Esophagus muscularis mucosa (tissue), 4 donors: ENCODE measurements at regions not wholly inside any gene's neighbourhood (a gene's known extent, or its start where the extent isn't known, plus 50 kb on each side); places are given as distances from the start of the nearest gene placed in this dataset.

Experiments
- DNase-seq: peaks from one replicate; pipeline ENCODE4 v3.0.0-alpha.2; 2017; ENCODE audit errors: extremely low spot score
- H3K27ac ChIP-seq, 4 donors: fragments of 200-600 bp; sonication (generic); replicated peaks in 1 of 4; 1 replicate in 3 of 4; 2 replicates in 1 of 4; pipeline ENCODE4 v1.5.1; 2016 to 2019; ENCODE audit warnings: mild to moderate bottlenecking in 1 of 4
- H3K27me3 ChIP-seq, 4 donors: fragments of 200-600 bp; sonication (generic); one replicate each; pipeline versions ENCODE4 v1.5.1 to v1.6.0; 2016 to 2019
- H3K36me3 ChIP-seq, 4 donors: fragments of 200-600 bp; sonication (generic); one replicate each; pipeline ENCODE4 v1.5.1; 2016 to 2019
- H3K4me1 ChIP-seq, 4 donors: fragments of 200-600 bp; sonication (generic); one replicate each; pipeline ENCODE4 v1.5.1; 2016 to 2019
- H3K4me3 ChIP-seq, 4 donors: fragments of 200-600 bp; sonication (generic); 1 replicate in 2 of 4; 2 replicates in 2 of 4; pipeline ENCODE4 v1.5.1; 2016 to 2019; ENCODE audit warnings: mild to moderate bottlenecking in 4 of 4, moderate library complexity in 1 of 4
- H3K9me3 ChIP-seq, 4 donors: fragments of 200-600 bp; sonication (generic); 1 replicate in 3 of 4; 2 replicates in 1 of 4; pipeline ENCODE4 v1.5.1; 2016 to 2019
- EP300 ChIP-seq: sonication (generic); formaldehyde crosslinking; IDR thresholded peaks from one replicate; pipeline ENCODE4 v1.6.1; 2017; ENCODE audit warnings: antibody characterized with exemption
- POLR2A ChIP-seq: fragments of 450-650 bp; IDR thresholded peaks from one replicate; pipeline ENCODE4 v1.6.1; 2017; ENCODE audit warnings: antibody characterized with exemption, moderate library complexity, mild to moderate bottlenecking, low read depth
- POLR2AphosphoS5 ChIP-seq, 2 donors: sonication (generic); formaldehyde crosslinking; IDR thresholded peaks; one replicate each; pipeline ENCODE4 v1.6.1; 2017; ENCODE audit warnings: antibody characterized with exemption in 2 of 2
- WGBS: methylation state at CpG from one replicate; pipeline ENCODE4 v1.1.5; 2018; 5-methylcytosine and 5-hydroxymethylcytosine counted together
- intact Hi-C: fragments of 100-400 bp; cut with DNase I; formaldehyde crosslinking; loops from one replicate; pipeline ENCODE4 v1.15.1; 2023
- TF ChIP-seq, protein P1 (sequence below), 3 experiments: fragments of 200-600 bp in 2 of 3; fragments of 450-650 bp in 1 of 3; sonication (generic) in 2 of 3; IDR thresholded peaks; one replicate each; pipeline ENCODE4 v1.5.1; 2017 to 2019; ENCODE audit warnings: antibody characterized with exemption in 3 of 3, mild to moderate bottlenecking in 2 of 3, moderate library complexity in 1 of 3

DNA sequence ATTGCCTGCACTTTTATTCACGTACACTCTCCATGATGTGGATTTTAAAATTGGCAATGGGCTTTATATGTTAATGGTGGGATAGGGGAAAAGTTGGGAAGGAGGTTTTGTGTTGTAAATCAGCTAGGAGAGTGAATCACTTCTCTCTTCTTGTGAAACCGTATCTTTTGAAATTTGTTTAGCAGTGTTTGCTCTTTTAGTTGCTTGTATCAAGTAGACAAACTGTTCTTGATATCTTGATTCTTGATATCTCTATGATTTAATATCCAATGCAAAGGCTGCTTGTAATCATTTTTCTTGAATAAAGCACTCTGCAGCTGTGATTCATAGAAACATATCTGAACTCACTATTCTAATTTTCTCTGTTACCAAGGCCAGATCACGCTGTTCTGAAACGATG, 615.1 kb downstream of the CCER1 start:
- Histone ChIP-seq H3K9me3 (no peaks in the 10 kb centered on the region), H3K27ac (no peak overlapping the region), H3K4me1 (no peaks in the 10 kb centered on the region), H3K27me3 (no peaks in the 10 kb centered on the region), H3K36me3 (no peaks in the 10 kb centered on the region), H3K4me3 (no peak overlapping the region)
- WGBS: 80% methylated on average over 4 of the region's 4 CpGs
- intact Hi-C loops: no loop called here
- no peak for DNase-seq
- TF ChIP-seq, protein P1, sequence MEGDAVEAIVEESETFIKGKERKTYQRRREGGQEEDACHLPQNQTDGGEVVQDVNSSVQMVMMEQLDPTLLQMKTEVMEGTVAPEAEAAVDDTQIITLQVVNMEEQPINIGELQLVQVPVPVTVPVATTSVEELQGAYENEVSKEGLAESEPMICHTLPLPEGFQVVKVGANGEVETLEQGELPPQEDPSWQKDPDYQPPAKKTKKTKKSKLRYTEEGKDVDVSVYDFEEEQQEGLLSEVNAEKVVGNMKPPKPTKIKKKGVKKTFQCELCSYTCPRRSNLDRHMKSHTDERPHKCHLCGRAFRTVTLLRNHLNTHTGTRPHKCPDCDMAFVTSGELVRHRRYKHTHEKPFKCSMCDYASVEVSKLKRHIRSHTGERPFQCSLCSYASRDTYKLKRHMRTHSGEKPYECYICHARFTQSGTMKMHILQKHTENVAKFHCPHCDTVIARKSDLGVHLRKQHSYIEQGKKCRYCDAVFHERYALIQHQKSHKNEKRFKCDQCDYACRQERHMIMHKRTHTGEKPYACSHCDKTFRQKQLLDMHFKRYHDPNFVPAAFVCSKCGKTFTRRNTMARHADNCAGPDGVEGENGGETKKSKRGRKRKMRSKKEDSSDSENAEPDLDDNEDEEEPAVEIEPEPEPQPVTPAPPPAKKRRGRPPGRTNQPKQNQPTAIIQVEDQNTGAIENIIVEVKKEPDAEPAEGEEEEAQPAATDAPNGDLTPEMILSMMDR (IDR thresholded peaks at IDR 0.05): no peak
- no peak for TF ChIP-seq EP300
- TF ChIP-seq POLR2A: no peak
- no peak for TF ChIP-seq POLR2AphosphoS5 (IDR thresholded peaks at IDR 0.05)

DNA sequence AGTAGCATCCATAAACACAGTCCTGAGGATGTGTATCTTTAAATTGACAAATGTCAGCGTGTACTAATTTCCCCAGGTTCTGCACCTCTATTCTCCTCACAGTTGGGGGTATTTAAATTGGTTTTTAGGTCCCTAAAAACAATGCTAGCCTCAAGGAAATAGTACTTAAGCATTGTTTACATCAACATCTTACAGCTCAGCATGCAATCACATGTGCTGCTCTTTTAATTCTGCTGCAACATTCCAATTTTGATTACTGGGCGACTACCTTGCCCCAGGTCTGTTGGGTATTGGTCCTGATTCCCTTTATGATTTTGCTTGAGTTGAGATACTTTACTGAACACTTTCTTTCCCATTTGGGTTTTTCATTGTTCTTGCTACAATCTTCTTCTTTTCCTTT, 616.6 kb downstream of the CCER1 start:
- H3K27me3 ChIP-seq: no peaks in the 10 kb centered on the region
- 79% methylated on average over 2 of the region's 2 CpGs for WGBS
- no peak overlapping the region for H3K4me3 ChIP-seq
- no peak for DNase-seq
- no peaks in the 10 kb centered on the region for H3K36me3 ChIP-seq
- H3K9me3 ChIP-seq: no peaks in the 10 kb centered on the region
- TF ChIP-seq, protein P1 (IDR thresholded peaks at IDR 0.05): no peak
- TF ChIP-seq POLR2AphosphoS5 (IDR thresholded peaks at IDR 0.05): no peak
- TF ChIP-seq EP300: no peak
- TF ChIP-seq POLR2A: no peak
- H3K4me1 ChIP-seq: no peaks in the 10 kb centered on the region
- H3K27ac ChIP-seq: no peak overlapping the region
- intact Hi-C loops: no loop called here

DNA sequence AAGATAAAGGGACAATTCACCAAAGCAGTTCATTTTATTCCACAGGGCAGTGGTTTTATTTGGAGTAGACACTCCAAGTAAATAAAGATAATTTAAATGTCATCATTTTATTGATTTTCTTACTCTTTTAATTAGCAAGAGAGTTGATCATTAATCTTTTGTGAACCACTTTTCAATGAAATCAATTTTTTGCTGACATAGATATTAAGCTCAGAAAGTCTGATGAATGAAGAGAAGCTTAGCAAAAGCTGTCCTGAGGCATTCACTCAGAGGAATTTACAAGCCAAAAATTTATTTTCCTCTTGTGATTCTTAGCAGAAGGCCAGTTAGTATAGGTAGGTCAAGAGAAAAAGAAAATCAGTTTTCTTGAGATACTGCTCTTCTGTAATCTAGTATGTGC, 618.0 kb downstream of the CCER1 start:
- no peaks in the 10 kb centered on the region for H3K4me1 ChIP-seq
- DNase-seq: no peak
- no peaks in the 10 kb centered on the region for H3K9me3 ChIP-seq
- no peaks in the 10 kb centered on the region for H3K36me3 ChIP-seq
- intact Hi-C loops: no loop called here
- TF ChIP-seq POLR2AphosphoS5 (IDR thresholded peaks at IDR 0.05): no peak
- no peak for TF ChIP-seq POLR2A
- no peak for TF ChIP-seq EP300
- TF ChIP-seq, protein P1 (IDR thresholded peaks at IDR 0.05): no peak
- H3K4me3 ChIP-seq: no peak overlapping the region
- no peaks in the 10 kb centered on the region for H3K27me3 ChIP-seq
- H3K27ac ChIP-seq: no peak overlapping the region

DNA sequence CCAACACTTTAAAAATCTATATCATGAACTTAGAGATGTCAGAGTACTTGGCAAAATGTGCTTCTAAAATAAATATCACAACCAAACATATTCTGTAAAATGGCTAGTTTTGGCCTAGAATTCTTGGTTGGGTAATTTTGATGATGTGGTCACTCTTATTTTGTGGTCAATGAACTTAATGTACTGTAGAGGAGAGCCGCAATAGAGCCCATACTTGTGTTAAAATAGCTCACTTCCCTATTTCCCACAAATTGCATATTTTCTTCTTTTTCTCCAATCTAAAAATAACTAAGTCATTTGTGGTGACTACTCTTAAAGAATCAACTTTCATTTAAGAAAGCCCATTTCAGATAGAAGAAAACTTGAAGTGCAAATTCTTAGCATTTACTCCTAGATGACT, 619.4 kb downstream of the CCER1 start:
- 85% methylated on average over 1 of the region's 1 CpG for WGBS
- DNase-seq: no peak
- H3K27ac ChIP-seq: no peak overlapping the region
- intact Hi-C loops: no loop called here
- TF ChIP-seq POLR2A: no peak
- TF ChIP-seq EP300: no peak
- TF ChIP-seq, protein P1 (IDR thresholded peaks at IDR 0.05): no peak
- no peak for TF ChIP-seq POLR2AphosphoS5 (IDR thresholded peaks at IDR 0.05)
- no peak overlapping the region for H3K4me3 ChIP-seq
- no peaks in the 10 kb centered on the region for H3K4me1 ChIP-seq
- no peaks in the 10 kb centered on the region for H3K27me3 ChIP-seq
- no peaks in the 10 kb centered on the region for H3K9me3 ChIP-seq
- H3K36me3 ChIP-seq: no peaks in the 10 kb centered on the region

DNA sequence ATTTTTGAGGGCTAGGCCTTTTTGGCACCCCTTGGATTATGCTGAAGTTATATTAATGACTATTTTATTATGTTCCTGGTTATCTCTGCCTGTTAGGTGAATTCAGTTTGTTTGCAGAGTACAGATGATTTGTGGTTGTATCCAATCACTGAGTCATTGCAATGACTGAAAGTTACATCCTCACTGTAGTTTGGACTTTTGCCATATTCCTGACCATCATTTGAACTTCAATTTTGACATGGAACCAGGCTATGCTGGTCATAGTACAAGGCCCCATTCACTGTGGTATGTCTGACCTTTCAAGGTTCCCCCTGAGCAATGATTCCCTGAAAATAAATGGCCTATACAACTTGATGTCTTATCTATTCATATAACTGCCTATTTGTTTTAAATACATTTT, 621.0 kb downstream of the CCER1 start:
- TF ChIP-seq, protein P1 (IDR thresholded peaks at IDR 0.05): no peak
- TF ChIP-seq POLR2A (no peak), EP300 (no peak), POLR2AphosphoS5 (IDR thresholded peaks at IDR 0.05) (no peak)
- no peak for DNase-seq
- intact Hi-C loops: no loop called here
- Histone ChIP-seq H3K4me3 (no peak overlapping the region), H3K9me3 (no peaks in the 10 kb centered on the region), H3K27me3 (no peaks in the 10 kb centered on the region), H3K27ac (no peak overlapping the region), H3K36me3 (no peaks in the 10 kb centered on the region), H3K4me1 (no peaks in the 10 kb centered on the region)
